HG02973 (cell line): ENCODE measurements at regions not wholly inside any gene's neighbourhood (a gene's known extent, or its start where the extent isn't known, plus 50 kb on each side); places are given as distances from the start of the nearest gene placed in this dataset.
A peak's percentile ranks its signal among the peaks of the same experiment; 100 is the strongest.
"Not testable (repeated sequence)": the region's sequence is repeated elsewhere in the genome, so short reads cannot be mapped to it uniquely, and the experiment has no call there.

ENCODE experiments used
- ATAC-seq: cut with Tn5 transposase; IDR thresholded peaks from one replicate; pipeline ENCODE4 v1.9.1; 2021; ENCODE audit warnings: moderate library complexity; ENCODE audit not compliant: unreplicated experiment

DNA sequence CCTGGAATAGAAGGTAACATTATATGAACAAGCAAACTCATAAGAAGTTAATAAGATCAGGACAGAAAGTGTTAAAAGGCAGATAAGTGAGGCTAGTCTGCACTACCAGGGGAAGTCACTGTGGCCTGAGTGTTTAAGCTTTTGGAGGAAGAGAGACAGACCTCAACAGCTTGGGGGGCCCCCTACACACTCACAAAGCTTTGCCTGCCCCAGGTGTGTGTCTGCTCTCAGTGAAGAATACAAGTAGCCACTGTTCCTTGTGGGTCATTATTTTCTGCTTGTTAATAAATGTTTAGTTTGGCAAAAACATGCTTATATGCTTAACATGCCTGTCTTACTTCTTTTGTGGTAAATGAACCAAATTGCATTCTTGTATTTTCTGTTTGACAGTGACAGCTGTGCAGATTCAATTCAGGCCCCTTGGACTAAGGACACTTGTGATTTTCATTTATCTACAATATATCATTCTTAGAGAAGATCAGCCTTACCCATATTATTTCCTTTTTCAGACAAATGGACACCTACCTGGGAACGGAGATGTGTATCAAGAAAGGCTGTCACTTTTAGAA lies 50.7 kb upstream of the C12orf71 start:
- ATAC-seq, result peak; percentile 70

DNA sequence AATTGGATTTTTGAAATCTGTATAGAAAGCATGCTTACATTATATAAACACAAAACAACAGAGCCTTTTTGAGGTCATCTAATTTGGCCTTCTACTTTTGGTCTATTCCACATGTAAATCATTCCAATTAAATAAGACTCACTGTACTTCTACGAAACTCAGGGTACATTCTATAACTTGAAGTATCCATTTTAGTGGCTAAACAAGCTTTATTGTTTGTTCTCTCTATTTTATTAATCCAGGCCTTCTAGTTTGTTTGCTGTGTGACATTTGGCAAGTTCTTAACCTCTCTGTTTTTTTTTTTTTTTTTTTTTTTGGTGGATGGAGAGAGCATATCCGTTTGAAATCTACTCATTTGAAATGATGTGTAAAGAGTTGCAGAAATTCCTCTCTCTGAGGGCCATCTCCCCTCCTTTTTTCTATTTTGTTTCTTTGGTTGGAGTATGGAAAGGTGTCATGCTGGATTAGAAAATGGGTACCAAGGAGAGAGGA lies 58.1 kb upstream of the C12orf71 start:
- no peak for ATAC-seq

DNA sequence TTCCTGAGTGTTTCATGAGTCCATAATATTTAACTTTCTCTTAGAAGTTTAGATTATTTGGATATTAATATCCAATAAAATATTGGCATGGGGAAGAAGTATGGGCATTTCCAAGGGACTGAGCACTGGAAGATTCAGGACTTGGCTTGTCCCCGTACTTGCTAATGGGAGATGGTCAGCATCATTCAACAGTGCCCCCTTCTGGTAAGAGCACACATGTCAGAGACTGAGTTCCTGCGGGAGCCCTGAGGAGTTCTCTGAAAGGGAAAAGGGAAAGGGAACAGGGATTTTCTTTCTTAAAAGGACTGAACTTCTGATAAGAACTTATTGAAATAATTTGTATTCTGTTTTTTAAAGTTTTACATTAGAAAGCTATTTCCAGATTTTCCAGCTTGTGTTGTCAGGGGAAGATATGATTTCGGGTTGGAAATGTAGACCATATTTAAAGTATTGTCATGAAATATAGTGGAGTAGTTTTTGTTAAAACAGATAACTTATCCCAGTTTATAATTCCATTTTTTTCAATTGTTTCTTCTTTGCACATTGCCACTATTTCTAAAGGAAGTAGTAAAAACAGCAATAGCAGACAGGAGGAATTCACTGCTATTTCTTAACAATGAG lies 59.8 kb upstream of the C12orf71 start:
- ATAC-seq, result peak; percentile 43

DNA sequence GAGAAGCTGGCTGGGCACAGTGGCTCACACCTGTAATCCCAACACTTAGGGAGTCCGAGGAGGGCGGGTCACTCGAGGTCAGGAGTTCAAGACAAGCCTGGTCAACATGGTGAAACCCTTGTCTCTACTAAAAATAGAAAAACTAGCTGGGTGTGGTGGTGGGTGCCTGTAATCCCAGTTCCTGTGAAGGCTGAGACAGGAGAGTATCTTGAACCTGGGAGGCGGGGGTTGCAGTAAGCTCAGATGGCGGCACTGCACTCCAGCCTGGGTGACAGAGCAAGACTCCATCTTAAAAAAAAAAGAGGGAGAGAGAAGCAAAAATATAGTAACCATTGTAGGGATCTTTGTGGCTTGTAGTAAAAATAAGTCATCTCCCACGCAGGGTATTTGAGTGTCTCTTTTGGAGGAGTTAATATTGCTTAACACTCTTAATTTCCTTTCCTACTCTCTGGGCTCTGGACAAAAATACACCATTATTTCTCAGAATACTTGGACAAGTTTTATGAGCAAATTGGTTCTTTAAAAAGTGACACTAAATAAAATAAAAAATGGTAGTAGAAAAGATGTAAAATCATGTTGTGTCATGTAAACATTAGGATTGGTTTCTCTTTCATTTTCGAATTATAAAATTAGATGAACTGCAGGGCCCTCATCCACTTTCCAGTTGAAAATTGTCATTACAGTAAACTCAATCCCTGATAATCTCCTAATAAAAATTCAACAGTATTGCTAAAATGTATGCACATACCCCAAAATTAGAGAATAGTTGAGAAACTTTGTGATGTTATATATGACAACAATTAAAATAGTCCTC lies 61.1 kb upstream of the C12orf71 start:
- ATAC-seq, result no peak

DNA sequence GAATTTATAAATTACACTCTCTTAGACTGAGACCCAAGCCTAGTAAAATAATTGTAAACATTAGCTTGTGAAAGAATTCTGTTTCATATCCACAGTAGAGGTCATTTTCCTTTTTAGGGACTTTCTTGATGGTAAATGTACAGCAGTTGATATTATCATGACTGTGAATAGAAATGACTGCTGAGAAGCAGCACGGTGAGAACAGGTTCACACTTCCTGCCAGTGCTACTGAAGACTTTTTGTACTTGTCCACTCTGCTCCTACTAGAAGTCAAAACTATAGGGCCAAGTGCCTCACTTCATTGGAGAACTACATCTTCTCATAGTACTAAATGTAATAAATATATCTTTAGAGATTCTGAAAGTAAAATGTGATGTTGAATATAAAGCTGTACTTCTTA lies 63.3 kb upstream of the C12orf71 start:
- ATAC-seq, result peak; percentile 57

DNA sequence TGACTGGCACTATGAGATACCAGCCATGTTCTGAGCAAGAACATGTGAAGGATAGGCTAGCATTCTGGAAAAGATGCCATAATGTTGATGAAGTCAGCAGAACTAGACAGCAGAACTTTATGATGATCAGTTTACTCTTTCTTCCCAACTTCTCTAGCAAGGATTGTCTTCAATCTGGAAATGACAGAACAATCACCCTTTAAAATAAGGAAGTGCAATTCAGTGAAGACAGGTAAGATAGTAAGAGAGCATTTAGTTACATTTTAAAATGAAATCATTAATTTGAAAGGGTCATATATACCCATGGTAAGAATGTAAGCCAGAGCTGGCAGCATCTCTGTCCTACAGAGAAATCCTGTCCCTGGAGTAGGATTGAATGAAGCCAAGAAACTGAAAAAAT lies 66.0 kb upstream of the C12orf71 start:
- ATAC-seq, result no peak

DNA sequence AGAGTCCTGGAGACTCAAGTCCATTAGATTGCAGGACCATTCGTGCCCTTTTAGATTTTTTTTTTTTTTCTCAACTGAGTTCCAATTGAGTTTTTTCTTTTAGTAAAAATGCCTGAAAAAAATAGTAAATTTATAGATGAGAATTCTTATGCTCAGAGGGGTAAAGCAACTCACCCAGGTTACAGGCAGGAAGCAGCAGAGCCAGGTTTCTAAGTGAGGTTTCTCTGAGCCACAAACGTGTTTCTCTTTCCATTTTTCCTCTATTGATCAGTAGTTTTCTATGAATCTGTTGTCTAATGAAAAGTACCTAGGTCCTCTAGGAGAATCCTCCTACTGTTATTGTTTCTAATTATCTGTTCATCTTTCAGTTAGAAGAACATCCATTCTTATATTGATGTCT lies 66.4 kb upstream of the C12orf71 start:
- no peak for ATAC-seq

DNA sequence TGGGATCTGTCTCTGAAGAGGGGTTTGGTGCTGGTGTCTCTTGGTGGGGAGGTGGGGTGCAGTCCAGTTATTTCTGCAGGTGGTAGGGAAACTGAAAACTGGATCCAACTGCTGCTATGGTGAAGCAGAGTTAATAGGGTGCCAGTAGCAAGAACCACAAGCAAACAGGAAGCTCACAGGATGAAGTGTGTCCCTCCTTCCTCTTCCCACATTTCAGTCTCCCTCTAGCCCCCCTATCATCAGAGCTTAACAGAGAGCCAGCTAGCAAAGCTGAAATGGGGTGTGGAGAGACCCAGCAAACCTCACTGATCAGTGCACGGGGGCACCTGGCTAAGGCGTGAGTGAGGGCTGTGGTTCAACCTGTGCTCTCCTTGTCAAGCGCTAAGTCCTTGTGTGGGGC lies 69.1 kb upstream of the C12orf71 start:
- no peak for ATAC-seq

DNA sequence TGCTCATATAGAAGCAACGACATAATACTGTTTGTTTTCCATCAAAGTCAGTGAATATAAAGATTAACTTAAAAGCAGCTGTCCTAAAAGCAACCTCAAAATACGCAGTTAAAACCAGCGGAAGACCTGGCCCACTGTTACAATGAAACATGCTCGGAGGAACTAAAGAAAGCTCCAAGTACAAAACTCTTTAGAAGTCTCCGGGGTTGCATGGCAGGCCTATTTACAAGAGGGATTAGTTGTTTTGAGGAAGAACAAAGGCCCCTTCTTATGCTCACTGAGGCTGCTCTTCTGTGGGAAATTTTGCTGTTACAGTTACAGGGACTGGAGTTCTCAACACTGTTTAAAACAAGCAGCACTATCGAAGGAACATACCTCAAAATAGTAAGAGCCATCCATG lies 75.9 kb upstream of the C12orf71 start:
- no peak for ATAC-seq

DNA sequence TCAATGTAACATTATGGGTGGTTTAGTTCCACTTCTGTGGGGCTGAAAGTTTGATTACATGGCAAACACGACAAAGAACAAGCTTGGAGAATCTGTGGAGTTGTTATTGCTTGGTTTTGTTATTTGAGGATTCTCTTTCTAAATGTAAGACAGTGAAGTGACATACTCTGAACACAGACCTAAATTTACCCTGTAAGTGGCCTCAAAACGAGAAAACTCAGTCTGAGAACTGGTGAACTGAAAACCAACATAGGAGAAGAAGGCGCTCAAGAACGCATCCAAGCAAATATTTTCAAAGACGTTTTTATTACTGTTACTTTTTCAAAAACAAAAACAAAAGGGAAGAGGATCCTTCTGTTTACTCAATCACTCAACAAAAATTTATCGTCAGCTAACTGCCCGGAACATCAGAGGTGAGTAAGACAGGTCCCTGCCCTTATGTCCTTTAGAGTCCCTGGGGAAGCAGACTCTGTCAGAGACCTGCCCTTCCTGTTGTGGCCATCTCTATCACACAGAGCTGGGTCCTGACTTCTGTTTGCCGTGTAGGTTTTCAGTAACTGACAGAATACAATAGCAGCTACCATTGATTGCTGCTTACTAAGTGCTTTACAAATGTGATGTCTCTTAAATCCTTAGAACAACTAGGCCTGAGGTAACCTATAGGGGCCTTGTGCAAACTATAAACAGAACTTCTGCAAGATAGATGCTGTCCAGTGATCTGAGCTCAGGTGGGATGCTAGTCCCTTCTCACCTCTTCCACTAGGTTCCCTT lies 79.3 kb upstream of the C12orf71 start:
- no peak for ATAC-seq

DNA sequence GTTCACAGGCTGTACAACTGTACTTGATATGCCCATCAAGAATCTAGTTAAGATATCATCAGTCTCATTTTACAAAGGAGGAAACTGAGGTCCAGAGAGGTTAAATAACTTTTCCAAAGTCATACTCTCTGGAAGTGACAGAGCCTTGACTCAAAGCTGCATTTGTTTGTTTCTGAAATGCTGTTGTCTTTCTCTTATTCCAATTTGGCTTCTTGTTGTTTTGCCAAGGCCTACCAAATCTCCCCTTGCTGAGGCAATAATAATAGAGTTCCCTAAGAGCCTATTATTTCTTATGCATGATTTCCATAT lies 79.8 kb upstream of the C12orf71 start:
- ATAC-seq, result no peak

DNA sequence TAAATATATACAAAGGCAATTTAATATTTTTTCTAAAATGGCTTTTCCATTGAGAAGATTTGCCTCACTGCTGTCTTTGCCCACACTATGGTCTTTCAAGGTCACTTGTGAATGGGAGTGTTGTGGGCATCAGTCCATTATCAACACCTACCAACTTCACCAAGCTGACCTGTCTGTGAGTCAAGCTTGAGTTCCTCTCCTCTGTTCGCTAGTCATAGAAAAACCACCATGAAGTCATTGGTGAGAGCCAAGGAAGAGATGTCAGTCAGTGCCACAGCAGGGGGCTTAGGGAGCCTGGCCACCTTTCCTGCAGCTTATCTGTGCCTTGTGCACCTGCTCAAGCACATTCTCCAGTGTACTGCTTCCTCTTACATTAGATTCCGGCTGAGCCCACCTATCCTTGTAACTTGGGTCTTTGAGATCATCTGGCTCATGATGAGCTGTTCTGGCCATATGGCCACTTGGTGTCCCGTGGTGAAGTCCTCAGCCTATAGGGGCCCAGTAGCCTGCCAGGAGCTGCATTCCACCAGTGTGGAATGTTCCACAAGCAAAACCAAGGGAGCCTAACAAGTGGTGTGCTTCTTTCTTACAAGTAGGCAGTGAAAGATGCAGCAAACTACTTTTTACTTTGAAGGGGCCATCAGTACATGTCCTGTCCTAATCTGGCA lies 80.8 kb upstream of the C12orf71 start:
- no peak for ATAC-seq

DNA sequence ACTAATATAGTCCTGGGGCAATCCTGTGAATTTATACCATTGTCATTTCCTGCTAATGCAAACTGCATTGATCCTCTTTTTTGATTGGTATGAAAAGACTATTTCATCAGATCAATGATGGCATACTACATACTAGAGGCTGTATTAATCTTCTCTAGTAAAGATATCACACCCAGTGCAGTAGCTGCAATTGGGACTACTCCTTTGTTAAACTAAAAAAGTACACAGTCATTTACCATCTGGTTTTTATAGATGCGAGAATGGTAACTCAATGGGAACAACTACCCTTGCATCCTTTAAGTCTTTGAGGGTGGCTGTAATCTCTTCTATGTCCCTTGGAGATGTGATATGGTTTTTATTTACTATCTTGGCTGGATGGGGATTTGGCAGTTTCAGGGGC lies 80.2 kb upstream of the STK38L start:
- ATAC-seq, result no peak

DNA sequence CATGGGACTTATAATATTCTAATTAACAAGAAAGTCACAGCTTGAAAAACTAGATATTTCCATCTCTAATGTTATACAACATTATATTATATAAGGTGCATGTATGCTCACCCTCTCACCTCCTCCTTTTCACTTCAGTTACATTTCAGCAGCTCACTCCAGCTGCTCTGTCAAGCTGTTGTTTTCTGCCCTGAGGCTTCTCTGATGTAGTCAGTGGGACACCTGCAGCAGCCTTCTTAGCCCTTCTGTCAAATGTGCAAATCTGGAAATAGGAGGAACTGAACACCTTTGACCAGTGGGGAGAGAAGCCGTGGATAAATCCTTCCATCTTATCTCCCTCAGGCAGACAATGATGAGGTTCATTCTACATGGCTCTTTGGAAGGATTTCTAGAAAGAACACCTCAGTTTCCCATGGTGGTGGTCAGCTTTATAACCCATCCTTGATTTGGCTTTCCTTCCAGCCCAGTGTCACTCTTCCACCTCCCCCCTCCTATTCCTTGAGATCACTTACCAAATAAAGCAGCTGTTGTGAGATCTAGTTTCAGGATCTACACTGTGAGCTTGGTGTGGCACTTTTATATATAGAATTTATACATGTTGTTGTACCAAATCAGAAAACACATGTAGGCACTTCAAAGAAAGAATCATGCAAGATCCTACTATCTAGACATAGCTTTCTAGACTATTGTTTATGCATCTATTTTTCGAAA lies 79.6 kb upstream of the STK38L start:
- ATAC-seq, result no peak

DNA sequence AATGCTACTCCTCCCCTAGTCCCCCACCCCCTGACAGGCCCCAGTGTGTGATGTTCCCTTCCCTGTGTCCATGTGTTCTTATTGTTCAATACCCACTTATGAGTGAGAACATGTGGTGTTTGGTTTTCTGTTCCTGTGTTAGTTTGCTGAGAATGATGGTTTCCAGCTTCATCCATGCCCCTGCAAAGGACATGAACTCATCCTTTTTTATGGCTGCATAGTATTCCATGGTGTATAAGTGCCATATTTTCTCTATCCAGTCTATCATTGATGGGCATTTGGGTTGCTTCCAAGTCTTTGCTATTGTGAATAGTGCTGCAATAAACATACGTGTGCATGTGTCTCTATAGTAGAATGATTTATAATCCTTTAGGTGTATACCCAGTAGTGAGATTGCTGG lies 78.1 kb upstream of the STK38L start:
- ATAC-seq, result not testable (repeated sequence)

DNA sequence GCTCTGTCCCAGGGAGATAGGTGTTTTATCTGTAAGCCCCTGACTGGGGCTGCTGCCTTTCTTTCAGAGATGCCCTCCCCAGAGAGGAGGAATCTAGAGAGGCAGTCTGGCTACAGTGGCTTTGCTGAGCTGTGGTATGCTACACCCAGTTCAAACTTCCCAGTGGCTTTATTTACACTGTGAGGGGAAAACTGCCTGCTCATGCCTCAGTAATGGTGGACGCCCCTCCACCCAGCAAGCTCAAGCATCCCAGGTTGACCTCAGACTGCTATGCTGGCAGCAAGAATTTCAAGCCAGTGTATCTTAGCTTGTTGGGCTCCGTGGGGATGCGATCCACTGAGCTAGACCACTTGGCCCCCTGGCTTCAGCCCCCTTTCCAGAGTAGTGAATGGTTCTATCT lies 72.6 kb upstream of the STK38L start:
- ATAC-seq, result not testable (repeated sequence)

DNA sequence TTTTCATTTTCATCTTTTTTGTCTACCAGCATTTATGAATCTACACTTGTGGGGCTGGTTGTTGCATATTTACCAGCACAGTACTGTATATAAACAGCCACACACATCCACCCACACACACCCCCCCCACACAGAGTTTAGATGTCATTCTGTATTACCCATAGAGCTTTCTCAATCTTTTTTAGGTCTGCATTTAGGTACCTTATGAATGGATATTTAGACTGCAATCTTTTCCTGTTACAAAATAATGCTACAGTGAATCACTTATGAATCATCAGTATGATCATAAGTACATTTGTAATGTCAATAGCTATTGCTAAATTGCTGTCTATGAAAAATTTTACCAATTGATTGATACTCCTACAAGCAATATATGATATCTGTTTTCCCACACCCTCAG lies 67.3 kb upstream of the STK38L start:
- ATAC-seq, result no peak

DNA sequence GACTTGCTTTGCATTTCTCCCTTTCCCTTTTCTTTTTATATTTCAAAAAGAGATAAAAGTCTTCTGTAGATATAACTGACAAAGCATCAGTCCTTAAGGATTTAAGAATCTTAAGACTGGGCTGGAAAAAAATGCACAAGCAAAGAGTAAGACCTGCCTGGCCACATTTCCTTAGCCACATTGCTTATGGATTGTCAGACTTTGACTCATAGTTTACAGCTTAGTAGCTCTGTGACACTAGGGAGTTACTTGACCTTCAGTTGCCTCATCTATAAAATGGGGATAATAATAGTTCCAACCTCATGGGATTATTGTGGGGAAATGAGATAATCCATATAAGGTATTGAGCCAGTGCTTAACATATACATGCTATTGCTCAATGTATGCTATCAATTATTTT lies 66.4 kb upstream of the STK38L start:
- ATAC-seq, result no peak

DNA sequence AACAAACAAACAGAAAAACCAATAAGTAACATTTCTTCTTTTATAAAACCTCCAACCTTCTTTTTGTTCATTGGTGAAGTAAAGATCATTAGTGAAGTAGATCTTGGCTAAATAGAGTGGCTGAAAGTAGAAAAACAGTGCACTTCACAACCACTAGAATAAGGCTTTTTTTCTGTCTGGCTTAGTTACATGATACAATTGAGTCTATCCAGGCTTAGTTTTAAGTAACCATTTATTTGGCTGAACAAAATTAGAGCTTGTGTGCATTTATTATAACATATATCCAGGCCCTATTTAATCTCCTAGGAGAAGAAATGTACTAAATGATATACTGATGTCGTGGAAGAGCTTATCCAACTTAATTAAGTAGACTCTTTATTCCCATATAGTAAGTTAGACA lies 65.8 kb upstream of the STK38L start:
- no peak for ATAC-seq

DNA sequence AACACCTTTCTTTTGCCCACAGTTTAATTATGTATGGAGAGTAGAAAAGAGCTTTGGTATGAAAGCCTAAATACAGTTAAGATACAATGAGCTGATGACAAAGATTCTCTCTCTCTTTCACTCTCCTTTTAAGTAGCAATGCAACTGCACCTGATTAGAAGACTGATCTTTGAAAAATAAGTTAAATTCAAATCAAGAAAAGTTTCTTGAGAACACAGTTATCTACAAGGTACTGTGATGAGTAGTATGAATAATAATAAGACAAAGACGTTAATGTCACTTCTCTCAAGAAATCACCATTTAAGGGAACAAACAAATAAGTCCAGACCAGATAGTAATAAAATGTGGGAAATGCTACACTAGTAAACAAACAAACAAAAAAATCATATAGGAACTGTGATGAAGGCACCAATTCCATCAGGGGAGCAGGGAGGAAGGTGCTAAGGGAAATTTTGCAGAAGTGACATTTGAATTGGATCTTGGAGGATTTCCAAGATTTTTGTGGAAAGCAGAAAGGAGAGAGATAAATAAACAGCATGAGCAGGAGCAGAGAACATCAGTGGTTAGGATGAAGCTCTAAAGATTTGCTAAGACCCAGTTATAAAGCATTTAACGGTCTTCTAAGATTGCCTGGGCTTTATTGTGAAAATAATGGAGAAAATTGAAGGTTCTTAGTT lies 65.2 kb upstream of the STK38L start:
- ATAC-seq, result no peak
